ENCODE measurements at regions not wholly inside any gene's neighbourhood (a gene's known extent, or its start where the extent isn't known, plus 50 kb on each side); places are given as distances from the start of the nearest gene placed in this dataset.

DNA sequence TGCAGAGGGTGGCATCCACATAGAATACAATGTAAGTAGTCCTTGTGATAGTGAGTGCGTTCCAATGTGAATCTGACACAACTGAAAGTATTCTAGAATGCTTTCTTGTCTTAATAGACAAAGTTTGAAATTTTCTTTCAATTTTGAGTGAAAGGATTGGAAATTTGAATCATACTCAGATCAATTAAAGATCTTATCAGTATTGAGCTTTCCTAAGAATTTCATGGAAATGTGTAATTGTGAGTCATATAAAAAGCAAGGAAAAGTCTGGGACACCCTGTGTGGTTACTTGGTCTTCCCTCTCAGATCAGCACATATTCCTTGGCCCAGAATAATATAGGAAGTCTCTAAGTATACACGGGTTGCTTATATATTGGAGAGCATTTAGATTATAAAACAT lies 99.1 kb downstream of the MBL2 start:
- TF ChIP-seq, protein P1, sequence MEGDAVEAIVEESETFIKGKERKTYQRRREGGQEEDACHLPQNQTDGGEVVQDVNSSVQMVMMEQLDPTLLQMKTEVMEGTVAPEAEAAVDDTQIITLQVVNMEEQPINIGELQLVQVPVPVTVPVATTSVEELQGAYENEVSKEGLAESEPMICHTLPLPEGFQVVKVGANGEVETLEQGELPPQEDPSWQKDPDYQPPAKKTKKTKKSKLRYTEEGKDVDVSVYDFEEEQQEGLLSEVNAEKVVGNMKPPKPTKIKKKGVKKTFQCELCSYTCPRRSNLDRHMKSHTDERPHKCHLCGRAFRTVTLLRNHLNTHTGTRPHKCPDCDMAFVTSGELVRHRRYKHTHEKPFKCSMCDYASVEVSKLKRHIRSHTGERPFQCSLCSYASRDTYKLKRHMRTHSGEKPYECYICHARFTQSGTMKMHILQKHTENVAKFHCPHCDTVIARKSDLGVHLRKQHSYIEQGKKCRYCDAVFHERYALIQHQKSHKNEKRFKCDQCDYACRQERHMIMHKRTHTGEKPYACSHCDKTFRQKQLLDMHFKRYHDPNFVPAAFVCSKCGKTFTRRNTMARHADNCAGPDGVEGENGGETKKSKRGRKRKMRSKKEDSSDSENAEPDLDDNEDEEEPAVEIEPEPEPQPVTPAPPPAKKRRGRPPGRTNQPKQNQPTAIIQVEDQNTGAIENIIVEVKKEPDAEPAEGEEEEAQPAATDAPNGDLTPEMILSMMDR (conservative IDR thresholded peaks at IDR 0.05 in 1 of 2, IDR thresholded peaks at IDR 0.05 in 1 of 2; ENCODE audit: extremely low read depth in 1 of 2, insufficient read depth in 1 of 2, low read depth in 1 of 2, low read length in 2 of 2), result no peak
- TF ChIP-seq EZH2 (IDR thresholded peaks at IDR 0.05; ENCODE audit: borderline replicate concordance, low read length), result no peak
